HG03196 (cell line): ENCODE measurements at regions not wholly inside any gene's neighbourhood (a gene's known extent, or its start where the extent isn't known, plus 50 kb on each side); places are given as distances from the start of the nearest gene placed in this dataset.
"Not testable (repeated sequence)": the region's sequence is repeated elsewhere in the genome, so short reads cannot be mapped to it uniquely, and the experiment has no call there.

Experiments
- ATAC-seq: cut with Tn5 transposase; IDR thresholded peaks from one replicate; pipeline ENCODE4 v1.9.1; 2021; ENCODE audit not compliant: unreplicated experiment

GRCh38 chr1:213622365-213623063 lies 365.3 kb upstream of the PROX1 start:
- peak; percentile 78 for ATAC-seq

- ATAC-seq: no peak
Observed at GRCh38 chr1:213623064-213623581, 364.6 kb upstream of the PROX1 start.

GRCh38 chr1:213623862-213624261 lies 363.9 kb upstream of the PROX1 start:
- ATAC-seq: no peak

- not testable (repeated sequence) for ATAC-seq
Observed at GRCh38 chr1:213636778-213637177, 351.0 kb upstream of the PROX1 start.

- no peak for ATAC-seq
Observed at GRCh38 chr1:213641312-213641711, 346.5 kb upstream of the PROX1 start.

GRCh38 chr1:213643360-213643759 lies 344.4 kb upstream of the PROX1 start:
- ATAC-seq: no peak

GRCh38 chr1:213647864-213648650 lies 339.7 kb upstream of the PROX1 start:
- no peak for ATAC-seq

- no peak for ATAC-seq
Observed at GRCh38 chr1:213649373-213649772, 338.4 kb upstream of the PROX1 start.

- no peak for ATAC-seq
Observed at GRCh38 chr1:213650603-213651002, 337.2 kb upstream of the PROX1 start.

- ATAC-seq: no peak
Observed at GRCh38 chr1:213651077-213651476, 336.7 kb upstream of the PROX1 start.

- no peak for ATAC-seq
Observed at GRCh38 chr1:213652109-213652508, 335.7 kb upstream of the PROX1 start.

GRCh38 chr1:213656039-213656438 lies 331.7 kb upstream of the PROX1 start:
- ATAC-seq: no peak

- no peak for ATAC-seq
Observed at GRCh38 chr1:213656503-213656902, 331.3 kb upstream of the PROX1 start.

GRCh38 chr1:213657013-213657412 lies 330.8 kb upstream of the PROX1 start:
- no peak for ATAC-seq

GRCh38 chr1:213657879-213658278 lies 329.9 kb upstream of the PROX1 start:
- ATAC-seq: no peak

- no peak for ATAC-seq
Observed at GRCh38 chr1:213658457-213658856, 329.3 kb upstream of the PROX1 start.

GRCh38 chr1:213659580-213660547 lies 327.9 kb upstream of the PROX1 start:
- ATAC-seq: no peak

- no peak for ATAC-seq
Observed at GRCh38 chr1:213661302-213661701, 326.5 kb upstream of the PROX1 start.

- no peak for ATAC-seq
Observed at GRCh38 chr1:213666113-213666512, 321.7 kb upstream of the PROX1 start.

GRCh38 chr1:213666922-213667321 lies 320.9 kb upstream of the PROX1 start:
- no peak for ATAC-seq

- no peak for ATAC-seq
Observed at GRCh38 chr1:213669512-213669911, 318.3 kb upstream of the PROX1 start.
